DND-41 (cell line): ENCODE measurements at regions not wholly inside any gene's neighbourhood (a gene's known extent, or its start where the extent isn't known, plus 50 kb on each side); places are given as distances from the start of the nearest gene placed in this dataset.

ENCODE experiments used
- ATAC-seq: fragments of 200-7000 bp; cut with Tn5 transposase; 3 replicates; pipeline ENCODE4 v1.9.1; 2021; ENCODE audit warnings: low read depth; ENCODE audit not compliant: insufficient read depth
- DNase-seq: peaks from one replicate; pipeline ENCODE4 v3.0.0-alpha.2; 2020
- H2AFZ ChIP-seq: 2 replicates; pipeline ENCODE4 v1.6.0; 2012; ENCODE audit warnings: low read depth, low read length
- H3K27ac ChIP-seq: 2 replicates; pipeline ENCODE4 v1.5.1; 2012; ENCODE audit warnings: low read length, inconsistent platforms
- H3K27me3 ChIP-seq: fragments of 200-600 bp; sonication (generic); 2 replicates; pipeline ENCODE4 v1.6.0; 2012; ENCODE audit warnings: low read length, mild to moderate bottlenecking, inconsistent platforms; ENCODE audit not compliant: insufficient read depth, poor library complexity
- H3K36me3 ChIP-seq: 2 replicates; pipeline ENCODE4 v1.5.1; 2012; ENCODE audit warnings: low read length, inconsistent platforms; ENCODE audit not compliant: insufficient read depth
- H3K4me1 ChIP-seq: 2 replicates; pipeline ENCODE4 v1.5.1; 2012; ENCODE audit warnings: mild to moderate bottlenecking, low read length; ENCODE audit not compliant: insufficient read depth
- H3K4me2 ChIP-seq: 2 replicates; pipeline ENCODE4 v1.6.0; 2012; ENCODE audit warnings: mild to moderate bottlenecking, moderate library complexity, low read length, inconsistent platforms; ENCODE audit not compliant: insufficient read depth
- H3K4me3 ChIP-seq, 2 experiments: fragments of 200-600 bp in 1 of 2; shearing (Covaris generic) in 1 of 2; 2 replicates each; pipeline ENCODE4 v1.5.1; 2012 to 2016; ENCODE audit warnings: inconsistent platforms in 2 of 2, low read length in 2 of 2, mild to moderate bottlenecking in 2 of 2, low read depth in 1 of 2, moderate library complexity in 1 of 2
- H3K79me2 ChIP-seq: 2 replicates; pipeline ENCODE4 v1.6.0; 2012; ENCODE audit warnings: low read length, inconsistent platforms; ENCODE audit not compliant: insufficient read depth
- H3K9ac ChIP-seq: 2 replicates; pipeline ENCODE4 v1.6.0; 2012; ENCODE audit warnings: low read depth, mild to moderate bottlenecking, inconsistent platforms, low read length, moderate library complexity
- H3K9me3 ChIP-seq: 2 replicates; pipeline ENCODE4 v1.5.1; 2012; ENCODE audit warnings: low read length, moderate library complexity, mild to moderate bottlenecking, inconsistent platforms; ENCODE audit not compliant: insufficient read depth, severe bottlenecking
- H4K20me1 ChIP-seq: 2 replicates; pipeline ENCODE4 v1.6.0; 2012; ENCODE audit warnings: low read length; ENCODE audit not compliant: insufficient read depth
- CTCF ChIP-seq: IDR thresholded peaks from 2 replicates; pipeline ENCODE4 v1.5.1; 2012; ENCODE audit warnings: borderline replicate concordance, low read length, moderate library complexity, mild to moderate bottlenecking; ENCODE audit not compliant: poor library complexity, severe bottlenecking; ENCODE audit errors: extremely low read depth
- EZH2 ChIP-seq: IDR thresholded peaks from 3 replicates; pipeline ENCODE4 v1.6.1; 2012; ENCODE audit warnings: borderline replicate concordance, low read depth, mild to moderate bottlenecking, moderate library complexity, low read length, inconsistent platforms; ENCODE audit not compliant: severe bottlenecking

GRCh38 chr4:186814535-186815070 is 90.9 kb upstream of the FAT1 start:
- H3K9me3 ChIP-seq = no peaks in the 10 kb centered on the region
- no peak overlapping the region for H3K27ac ChIP-seq
- H3K9ac ChIP-seq = no peak overlapping the region
- ATAC-seq (no peak), DNase-seq (no peak)
- H3K79me2 ChIP-seq = no peaks in the 10 kb centered on the region
- no peaks in the 10 kb centered on the region for H3K4me1 ChIP-seq
- no peak overlapping the region for H3K4me3 ChIP-seq
- no peak for TF ChIP-seq EZH2
- TF ChIP-seq CTCF = no peak
- no peak overlapping the region for H2AFZ ChIP-seq
- no peaks in the 10 kb centered on the region for H3K36me3 ChIP-seq
- H4K20me1 ChIP-seq = no peaks in the 10 kb centered on the region
- no peak overlapping the region for H3K4me2 ChIP-seq
- H3K27me3 ChIP-seq = no peaks in the 10 kb centered on the region

DNA sequence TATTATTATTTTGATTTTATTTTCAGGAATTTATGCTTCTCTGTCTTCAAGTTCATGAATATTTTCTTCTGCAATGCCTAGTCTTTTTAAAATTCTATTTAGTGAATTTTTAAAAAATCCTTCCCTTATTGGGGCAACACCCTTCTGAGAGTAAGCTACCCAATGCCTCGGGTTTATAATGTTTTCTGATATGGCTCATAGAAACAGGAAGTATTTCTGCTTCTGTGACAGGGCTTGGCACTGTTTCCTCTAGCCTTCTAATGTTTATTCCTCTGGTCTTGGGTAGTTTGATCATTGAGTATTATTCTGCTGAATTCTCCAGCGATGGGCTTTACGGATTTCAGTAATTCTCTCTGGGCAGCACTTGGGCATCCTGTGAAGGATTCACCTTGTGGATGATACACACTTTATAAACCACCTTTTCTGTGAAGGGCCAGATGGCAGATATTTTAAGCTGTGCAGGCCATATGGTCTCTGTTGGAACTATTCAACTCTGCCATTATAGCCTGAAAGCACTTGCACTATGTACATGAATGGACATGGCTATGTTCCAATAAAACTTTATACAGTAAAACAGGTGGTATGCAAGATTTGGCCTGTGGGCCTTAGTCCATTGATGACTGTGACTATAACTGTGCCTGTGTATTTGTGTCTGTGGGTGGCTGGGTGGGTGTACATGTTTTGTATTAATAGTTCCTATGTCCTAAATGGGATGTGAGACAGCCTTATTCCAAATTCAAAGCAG is 95.9 kb upstream of the FAT1 start:
- Histone ChIP-seq H3K9ac (no peak overlapping the region), H3K4me2 (no peak overlapping the region), H3K36me3 (no peaks in the 10 kb centered on the region), H3K79me2 (no peaks in the 10 kb centered on the region), H3K9me3 (no peaks in the 10 kb centered on the region), H3K27ac (no peak overlapping the region), H2AFZ (no peak overlapping the region), H3K4me1 (no peaks in the 10 kb centered on the region), H4K20me1 (no peaks in the 10 kb centered on the region), H3K27me3 (no peaks in the 10 kb centered on the region), H3K4me3 (no peak overlapping the region)
- TF ChIP-seq CTCF = no peak
- no peak for TF ChIP-seq EZH2
- DNase-seq = no peak
- no peak for ATAC-seq

GRCh38 chr4:186820391-186820891 is 96.8 kb upstream of the FAT1 start:
- DNase-seq = no peak
- Histone ChIP-seq H3K9me3 (no peaks in the 10 kb centered on the region), H3K27me3 (no peaks in the 10 kb centered on the region), H3K4me3 (no peak overlapping the region), H2AFZ (no peak overlapping the region), H3K27ac (no peak overlapping the region), H3K9ac (no peak overlapping the region), H4K20me1 (no peaks in the 10 kb centered on the region), H3K4me2 (no peak overlapping the region), H3K36me3 (no peaks in the 10 kb centered on the region), H3K79me2 (no peaks in the 10 kb centered on the region), H3K4me1 (no peaks in the 10 kb centered on the region)
- no peak for ATAC-seq
- TF ChIP-seq EZH2 (no peak), CTCF (no peak)
